PC-3 (cell line): ENCODE measurements at regions not wholly inside any gene's neighbourhood (a gene's known extent, or its start where the extent isn't known, plus 50 kb on each side); places are given as distances from the start of the nearest gene placed in this dataset.

Experiments
- CTCF ChIP-seq: fragments of 300-600 bp; sonication (generic); conservative IDR thresholded peaks from 2 replicates; pipeline ENCODE4 v1.5.1; 2017; ENCODE audit warnings: antibody characterized with exemption, low read depth, mild to moderate bottlenecking, low read length
- EZH2 ChIP-seq: fragments of 300-600 bp; sonication (generic); IDR thresholded peaks from one replicate; pipeline ENCODE4 v1.6.1; 2017; ENCODE audit warnings: antibody characterized with exemption, mild to moderate bottlenecking, low read length; ENCODE audit not compliant: unreplicated experiment
- EZH2phosphoT487 ChIP-seq: fragments of 300-600 bp; sonication (generic); IDR thresholded peaks from 2 replicates; pipeline ENCODE4 v1.6.1; 2018; ENCODE audit warnings: mild to moderate bottlenecking, antibody characterized with exemption, low read length, borderline replicate concordance

- TF ChIP-seq CTCF (no peak), EZH2 (no peak), EZH2phosphoT487 (no peak)
These were observed 72.5 kb upstream of the ZBED5 start for GRCh38 chr11:10930224-10930971.
